ENCODE measurements at regions not wholly inside any gene's neighbourhood (a gene's known extent, or its start where the extent isn't known, plus 50 kb on each side); places are given as distances from the start of the nearest gene placed in this dataset.
"Not testable (repeated sequence)": the region's sequence is repeated elsewhere in the genome, so short reads cannot be mapped to it uniquely, and the experiment has no call there.

- POLR2A ChIA-PET = no interaction called here
- TF ChIP-seq JUN (IDR thresholded peaks at IDR 0.05; ENCODE audit: borderline replicate concordance, insufficient read depth, insufficient read length, low read depth) = no peak
- no peak for TF ChIP-seq MAX (IDR thresholded peaks at IDR 0.05; ENCODE audit: insufficient read depth, insufficient read length)
- TF ChIP-seq CTCF (IDR thresholded peaks at IDR 0.05; ENCODE audit: extremely low read depth in 1 of 2, insufficient read depth in 1 of 2, low read depth in 1 of 2, low read length in 2 of 2) = no peak
- TF ChIP-seq MYC (IDR thresholded peaks at IDR 0.05; ENCODE audit: low read depth, low read length) = no peak
- TF ChIP-seq POLR2A (IDR thresholded peaks at IDR 0.05; ENCODE audit: low read depth, low read length) = no peak
- no peak for TF ChIP-seq POLR2AphosphoS5 (IDR thresholded peaks at IDR 0.05; ENCODE audit: insufficient read depth, low read depth, low read length)
- no peak for TF ChIP-seq FOS (IDR thresholded peaks at IDR 0.05; ENCODE audit: borderline replicate concordance, insufficient read depth, low read length)
- no peak for TF ChIP-seq EZH2 (IDR thresholded peaks at IDR 0.05; ENCODE audit: borderline replicate concordance, low read depth, low read length, severe bottlenecking)
- TF ChIP-seq GATA2 (IDR thresholded peaks at IDR 0.05; ENCODE audit: insufficient read depth, insufficient read length, low read depth, low read length) = no peak
- Histone ChIP-seq H3K4me3 (replicated peaks in 1 of 3; ENCODE audit: insufficient read depth in 1 of 3, low read depth in 1 of 3, low read length in 3 of 3) (no peak overlapping the region), H3K4me1 (ENCODE audit: control insufficient read depth, extremely low read depth, insufficient read depth, low read length) (no peaks in the 10 kb centered on the region), H4K20me1 (replicated peaks; ENCODE audit: control insufficient read depth, extremely low read depth, insufficient read depth, low read length) (no peaks in the 10 kb centered on the region), H2AFZ (ENCODE audit: low read depth, low read length) (no peak overlapping the region), H3K9me1 (replicated peaks; ENCODE audit: control insufficient read depth, extremely low read depth, insufficient read depth, low read length) (no peaks in the 10 kb centered on the region), H3K27ac (ENCODE audit: insufficient read depth, low read depth, low read length) (no peak overlapping the region), H3K4me2 (ENCODE audit: insufficient read depth, low read length) (no peak overlapping the region), H3K79me2 (ENCODE audit: control insufficient read depth, insufficient read depth, low read length) (no peaks in the 10 kb centered on the region), H3K36me3 (ENCODE audit: control insufficient read depth in 2 of 2, extremely low read depth in 1 of 2, insufficient read depth in 2 of 2, low read length in 2 of 2) (no peaks in the 10 kb centered on the region), H3K9me3 (replicated peaks; ENCODE audit: control insufficient read depth, insufficient read depth, low read length) (peaks cover 3% of the 10 kb centered on the region), H3K9ac (replicated peaks; ENCODE audit: extremely low read depth, insufficient read depth, low read length) (no peak overlapping the region), H3K27me3 (ENCODE audit: control insufficient read depth in 2 of 2, insufficient read depth in 2 of 2, low read length in 2 of 2) (no peaks in the 10 kb centered on the region)
- no peak for DNase-seq (ENCODE audit: low read depth, low spot score)
- CTCF ChIA-PET = no interaction called here
- intact Hi-C loops (cut with micrococcal nuclease) (no loop called here), dilution Hi-C loops (cut with MboI; ENCODE audit: extremely low pct_ligation_motif_present, low sequenced_read_pairs) (no loop called here)
- no TSS peak for BruUV-seq (replicated peaks)
- FAIRE-seq = no peak
These were observed 119.8 kb downstream of the TMEM121 start for GRCh38 chr14:105646175-105646574.

GRCh38 chr14:105646711-105647281 lies 120.4 kb downstream of the TMEM121 start:
- H3K79me2 ChIP-seq (ENCODE audit: control insufficient read depth, insufficient read depth, low read length); CTCF ChIA-PET; H3K27ac ChIP-seq (ENCODE audit: insufficient read depth, low read depth, low read length); BruUV-seq (replicated peaks); H3K27me3 ChIP-seq (ENCODE audit: control insufficient read depth in 2 of 2, insufficient read depth in 2 of 2, low read length in 2 of 2); H3K36me3 ChIP-seq (ENCODE audit: control insufficient read depth in 2 of 2, extremely low read depth in 1 of 2, insufficient read depth in 2 of 2, low read length in 2 of 2); DNase-seq (ENCODE audit: low read depth, low spot score); H3K4me2 ChIP-seq (ENCODE audit: insufficient read depth, low read length); FAIRE-seq; dilution Hi-C loops (cut with MboI; ENCODE audit: extremely low pct_ligation_motif_present, low sequenced_read_pairs); H3K9me3 ChIP-seq (replicated peaks; ENCODE audit: control insufficient read depth, insufficient read depth, low read length); POLR2A ChIA-PET; H3K4me1 ChIP-seq (ENCODE audit: control insufficient read depth, extremely low read depth, insufficient read depth, low read length); H2AFZ ChIP-seq (ENCODE audit: low read depth, low read length); H3K9me1 ChIP-seq (replicated peaks; ENCODE audit: control insufficient read depth, extremely low read depth, insufficient read depth, low read length); H4K20me1 ChIP-seq (replicated peaks; ENCODE audit: control insufficient read depth, extremely low read depth, insufficient read depth, low read length); H3K9ac ChIP-seq (replicated peaks; ENCODE audit: extremely low read depth, insufficient read depth, low read length); H3K4me3 ChIP-seq (replicated peaks in 1 of 3; ENCODE audit: insufficient read depth in 1 of 3, low read depth in 1 of 3, low read length in 3 of 3); intact Hi-C loops (cut with micrococcal nuclease): not testable (repeated sequence)

- H3K4me1 ChIP-seq (ENCODE audit: control insufficient read depth, extremely low read depth, insufficient read depth, low read length); H3K9me1 ChIP-seq (replicated peaks; ENCODE audit: control insufficient read depth, extremely low read depth, insufficient read depth, low read length); dilution Hi-C loops (cut with MboI; ENCODE audit: extremely low pct_ligation_motif_present, low sequenced_read_pairs); BruUV-seq (replicated peaks); H3K27me3 ChIP-seq (ENCODE audit: control insufficient read depth in 2 of 2, insufficient read depth in 2 of 2, low read length in 2 of 2); H3K4me3 ChIP-seq (replicated peaks in 1 of 3; ENCODE audit: insufficient read depth in 1 of 3, low read depth in 1 of 3, low read length in 3 of 3); H2AFZ ChIP-seq (ENCODE audit: low read depth, low read length); H3K9ac ChIP-seq (replicated peaks; ENCODE audit: extremely low read depth, insufficient read depth, low read length); intact Hi-C loops (cut with micrococcal nuclease); FAIRE-seq; H3K27ac ChIP-seq (ENCODE audit: insufficient read depth, low read depth, low read length); H3K4me2 ChIP-seq (ENCODE audit: insufficient read depth, low read length); DNase-seq (ENCODE audit: low read depth, low spot score); POLR2A ChIA-PET; H4K20me1 ChIP-seq (replicated peaks; ENCODE audit: control insufficient read depth, extremely low read depth, insufficient read depth, low read length); H3K79me2 ChIP-seq (ENCODE audit: control insufficient read depth, insufficient read depth, low read length); CTCF ChIA-PET; H3K9me3 ChIP-seq (replicated peaks; ENCODE audit: control insufficient read depth, insufficient read depth, low read length); H3K36me3 ChIP-seq (ENCODE audit: control insufficient read depth in 2 of 2, extremely low read depth in 1 of 2, insufficient read depth in 2 of 2, low read length in 2 of 2): not testable (repeated sequence)
These were observed 121.0 kb downstream of the TMEM121 start for GRCh38 chr14:105647426-105647783.

Measured in endothelial cell of umbilical vein (primary cell).